ENCODE measurements at regions not wholly inside any gene's neighbourhood (a gene's known extent, or its start where the extent isn't known, plus 50 kb on each side); places are given as distances from the start of the nearest gene placed in this dataset.

- H3K27ac ChIP-seq (ENCODE audit: insufficient read depth, low read length, poor library complexity, severe bottlenecking) = no peak overlapping the region
- no peaks in the 10 kb centered on the region for H3K4me1 ChIP-seq (ENCODE audit: control insufficient read depth, insufficient read depth, low read length, poor library complexity, severe bottlenecking)
- H3K4me3 ChIP-seq (ENCODE audit: insufficient read depth, low read depth, low read length, poor library complexity, severe bottlenecking) = no peak overlapping the region
- DNase-seq = no peak
- no peaks in the 10 kb centered on the region for H3K36me3 ChIP-seq (ENCODE audit: control insufficient read depth, insufficient read depth, low read length)
- H3K27me3 ChIP-seq (replicated peaks; ENCODE audit: control insufficient read depth, insufficient read depth, low read length, poor library complexity, severe bottlenecking) = no peaks in the 10 kb centered on the region
- H3K9me3 ChIP-seq (ENCODE audit: control insufficient read depth, low read length) = no peaks in the 10 kb centered on the region
Measured at GRCh38 chr20:63145156-63145555, 70.8 kb downstream of the YTHDF1 start.

- Histone ChIP-seq H3K9me3 (ENCODE audit: control insufficient read depth, low read length) (no peaks in the 10 kb centered on the region), H3K4me1 (ENCODE audit: control insufficient read depth, insufficient read depth, low read length, poor library complexity, severe bottlenecking) (no peaks in the 10 kb centered on the region), H3K27ac (ENCODE audit: insufficient read depth, low read length, poor library complexity, severe bottlenecking) (no peak overlapping the region), H3K4me3 (ENCODE audit: insufficient read depth, low read depth, low read length, poor library complexity, severe bottlenecking) (no peak overlapping the region), H3K36me3 (ENCODE audit: control insufficient read depth, insufficient read depth, low read length) (no peaks in the 10 kb centered on the region), H3K27me3 (replicated peaks; ENCODE audit: control insufficient read depth, insufficient read depth, low read length, poor library complexity, severe bottlenecking) (no peaks in the 10 kb centered on the region)
- DNase-seq = no peak
Measured at GRCh38 chr20:63142933-63143332, 73.0 kb downstream of the YTHDF1 start.

GRCh38 chr20:63141531-63141930 is 74.4 kb downstream of the YTHDF1 start:
- no peak for DNase-seq
- H3K36me3 ChIP-seq (ENCODE audit: control insufficient read depth, insufficient read depth, low read length) = no peaks in the 10 kb centered on the region
- no peaks in the 10 kb centered on the region for H3K27me3 ChIP-seq (replicated peaks; ENCODE audit: control insufficient read depth, insufficient read depth, low read length, poor library complexity, severe bottlenecking)
- no peaks in the 10 kb centered on the region for H3K9me3 ChIP-seq (ENCODE audit: control insufficient read depth, low read length)
- H3K4me3 ChIP-seq (ENCODE audit: insufficient read depth, low read depth, low read length, poor library complexity, severe bottlenecking) = no peak overlapping the region
- no peaks in the 10 kb centered on the region for H3K4me1 ChIP-seq (ENCODE audit: control insufficient read depth, insufficient read depth, low read length, poor library complexity, severe bottlenecking)
- no peak overlapping the region for H3K27ac ChIP-seq (ENCODE audit: insufficient read depth, low read length, poor library complexity, severe bottlenecking)

GRCh38 chr20:63140514-63141433 is 75.2 kb downstream of the YTHDF1 start:
- no peak overlapping the region for H3K27ac ChIP-seq (ENCODE audit: insufficient read depth, low read length, poor library complexity, severe bottlenecking)
- no peaks in the 10 kb centered on the region for H3K4me1 ChIP-seq (ENCODE audit: control insufficient read depth, insufficient read depth, low read length, poor library complexity, severe bottlenecking)
- no peaks in the 10 kb centered on the region for H3K27me3 ChIP-seq (replicated peaks; ENCODE audit: control insufficient read depth, insufficient read depth, low read length, poor library complexity, severe bottlenecking)
- no peaks in the 10 kb centered on the region for H3K9me3 ChIP-seq (ENCODE audit: control insufficient read depth, low read length)
- no peak overlapping the region for H3K4me3 ChIP-seq (ENCODE audit: insufficient read depth, low read depth, low read length, poor library complexity, severe bottlenecking)
- no peaks in the 10 kb centered on the region for H3K36me3 ChIP-seq (ENCODE audit: control insufficient read depth, insufficient read depth, low read length)
- no peak for DNase-seq

- H3K9me3 ChIP-seq (ENCODE audit: control insufficient read depth, low read length) = no peaks in the 10 kb centered on the region
- H3K4me1 ChIP-seq (ENCODE audit: control insufficient read depth, insufficient read depth, low read length, poor library complexity, severe bottlenecking) = no peaks in the 10 kb centered on the region
- DNase-seq = no peak
- no peak overlapping the region for H3K4me3 ChIP-seq (ENCODE audit: insufficient read depth, low read depth, low read length, poor library complexity, severe bottlenecking)
- no peaks in the 10 kb centered on the region for H3K27me3 ChIP-seq (replicated peaks; ENCODE audit: control insufficient read depth, insufficient read depth, low read length, poor library complexity, severe bottlenecking)
- no peak overlapping the region for H3K27ac ChIP-seq (ENCODE audit: insufficient read depth, low read length, poor library complexity, severe bottlenecking)
- H3K36me3 ChIP-seq (ENCODE audit: control insufficient read depth, insufficient read depth, low read length) = no peaks in the 10 kb centered on the region
Measured at GRCh38 chr20:63139837-63140236, 76.1 kb downstream of the YTHDF1 start.

- Histone ChIP-seq H3K36me3 (ENCODE audit: control insufficient read depth, insufficient read depth, low read length) (no peaks in the 10 kb centered on the region), H3K27ac (ENCODE audit: insufficient read depth, low read length, poor library complexity, severe bottlenecking) (no peak overlapping the region), H3K4me3 (ENCODE audit: insufficient read depth, low read depth, low read length, poor library complexity, severe bottlenecking) (no peak overlapping the region), H3K27me3 (replicated peaks; ENCODE audit: control insufficient read depth, insufficient read depth, low read length, poor library complexity, severe bottlenecking) (no peaks in the 10 kb centered on the region), H3K9me3 (ENCODE audit: control insufficient read depth, low read length) (no peaks in the 10 kb centered on the region), H3K4me1 (ENCODE audit: control insufficient read depth, insufficient read depth, low read length, poor library complexity, severe bottlenecking) (no peaks in the 10 kb centered on the region)
- no peak for DNase-seq
Measured at GRCh38 chr20:63139356-63139755, 76.6 kb downstream of the YTHDF1 start.

- no peaks in the 10 kb centered on the region for H3K27me3 ChIP-seq (replicated peaks; ENCODE audit: control insufficient read depth, insufficient read depth, low read length, poor library complexity, severe bottlenecking)
- H3K4me3 ChIP-seq (ENCODE audit: insufficient read depth, low read depth, low read length, poor library complexity, severe bottlenecking) = no peak overlapping the region
- H3K27ac ChIP-seq (ENCODE audit: insufficient read depth, low read length, poor library complexity, severe bottlenecking) = no peak overlapping the region
- H3K9me3 ChIP-seq (ENCODE audit: control insufficient read depth, low read length) = no peaks in the 10 kb centered on the region
- H3K4me1 ChIP-seq (ENCODE audit: control insufficient read depth, insufficient read depth, low read length, poor library complexity, severe bottlenecking) = no peaks in the 10 kb centered on the region
- H3K36me3 ChIP-seq (ENCODE audit: control insufficient read depth, insufficient read depth, low read length) = no peaks in the 10 kb centered on the region
- no peak for DNase-seq
Measured at GRCh38 chr20:63138855-63139341, 77.0 kb downstream of the YTHDF1 start.

GRCh38 chr20:63137851-63138415 is 78.0 kb downstream of the YTHDF1 start:
- Histone ChIP-seq H3K4me3 (ENCODE audit: insufficient read depth, low read depth, low read length, poor library complexity, severe bottlenecking) (no peak overlapping the region), H3K27me3 (replicated peaks; ENCODE audit: control insufficient read depth, insufficient read depth, low read length, poor library complexity, severe bottlenecking) (no peaks in the 10 kb centered on the region), H3K4me1 (ENCODE audit: control insufficient read depth, insufficient read depth, low read length, poor library complexity, severe bottlenecking) (no peaks in the 10 kb centered on the region), H3K27ac (ENCODE audit: insufficient read depth, low read length, poor library complexity, severe bottlenecking) (no peak overlapping the region), H3K9me3 (ENCODE audit: control insufficient read depth, low read length) (no peaks in the 10 kb centered on the region), H3K36me3 (ENCODE audit: control insufficient read depth, insufficient read depth, low read length) (no peaks in the 10 kb centered on the region)
- no peak for DNase-seq

- Histone ChIP-seq H3K36me3 (ENCODE audit: control insufficient read depth, insufficient read depth, low read length) (no peaks in the 10 kb centered on the region), H3K27ac (ENCODE audit: insufficient read depth, low read length, poor library complexity, severe bottlenecking) (no peak overlapping the region), H3K27me3 (replicated peaks; ENCODE audit: control insufficient read depth, insufficient read depth, low read length, poor library complexity, severe bottlenecking) (no peaks in the 10 kb centered on the region), H3K4me3 (ENCODE audit: insufficient read depth, low read depth, low read length, poor library complexity, severe bottlenecking) (no peak overlapping the region), H3K4me1 (ENCODE audit: control insufficient read depth, insufficient read depth, low read length, poor library complexity, severe bottlenecking) (no peaks in the 10 kb centered on the region), H3K9me3 (ENCODE audit: control insufficient read depth, low read length) (no peaks in the 10 kb centered on the region)
- no peak for DNase-seq
Measured at GRCh38 chr20:63136296-63136695, 79.6 kb downstream of the YTHDF1 start.

GRCh38 chr20:63135411-63135810 is 80.5 kb downstream of the YTHDF1 start:
- Histone ChIP-seq H3K27me3 (replicated peaks; ENCODE audit: control insufficient read depth, insufficient read depth, low read length, poor library complexity, severe bottlenecking) (peaks cover 3% of the 10 kb centered on the region), H3K4me1 (ENCODE audit: control insufficient read depth, insufficient read depth, low read length, poor library complexity, severe bottlenecking) (no peaks in the 10 kb centered on the region)

More at GRCh38 chr20:63135411-63135810, 80.5 kb downstream of the YTHDF1 start:
- Histone ChIP-seq H3K9me3 (ENCODE audit: control insufficient read depth, low read length) (no peaks in the 10 kb centered on the region), H3K27ac (ENCODE audit: insufficient read depth, low read length, poor library complexity, severe bottlenecking) (no peak overlapping the region), H3K36me3 (ENCODE audit: control insufficient read depth, insufficient read depth, low read length) (no peaks in the 10 kb centered on the region), H3K4me3 (ENCODE audit: insufficient read depth, low read depth, low read length, poor library complexity, severe bottlenecking) (no peak overlapping the region)
- no peak for DNase-seq
